ENCODE measurements at regions not wholly inside any gene's neighbourhood (a gene's known extent, or its start where the extent isn't known, plus 50 kb on each side); places are given as distances from the start of the nearest gene placed in this dataset.

GRCh38 chr13:104181526-104182231 is 1115.5 kb upstream of the SLC10A2 start:
- TF ChIP-seq POLR2A (IDR thresholded peaks at IDR 0.05; ENCODE audit: low read depth, low read length): no peak
- TF ChIP-seq POLR2AphosphoS5 (IDR thresholded peaks at IDR 0.05; ENCODE audit: low read depth, low read length): no peak
- TF ChIP-seq TAF1 (IDR thresholded peaks at IDR 0.05; ENCODE audit: low read depth, low read length): no peak
- TF ChIP-seq POU2F2 (IDR thresholded peaks at IDR 0.05; ENCODE audit: low read depth, low read length): no peak
- TF ChIP-seq SPI1 (IDR thresholded peaks at IDR 0.05; ENCODE audit: low read depth, low read length): no peak
- no peak for TF ChIP-seq PAX5 (IDR thresholded peaks at IDR 0.05; ENCODE audit: insufficient read depth, low read length, severe bottlenecking)

Data from GM12891 (cell line).